Mesodermal cell (in vitro differentiated cells): ENCODE measurements at regions not wholly inside any gene's neighbourhood (a gene's known extent, or its start where the extent isn't known, plus 50 kb on each side); places are given as distances from the start of the nearest gene placed in this dataset.

Experiments
- H3K27ac ChIP-seq: 2 replicates; pipeline ENCODE4 v1.7.0; 2013; ENCODE audit warnings: mild to moderate bottlenecking, low read depth, low read length, moderate library complexity; ENCODE audit not compliant: severe bottlenecking
- H3K36me3 ChIP-seq: 2 replicates; pipeline ENCODE4 v1.7.1; 2013; ENCODE audit warnings: mild to moderate bottlenecking, low read length, moderate library complexity; ENCODE audit not compliant: control insufficient read depth, insufficient read depth
- H3K4me1 ChIP-seq: one replicate; pipeline ENCODE4 v1.7.1; 2013; ENCODE audit warnings: mild to moderate bottlenecking, low read length; ENCODE audit not compliant: insufficient read depth, control insufficient read depth, poor library complexity, severe bottlenecking
- H3K4me3 ChIP-seq: 2 replicates; pipeline ENCODE4 v1.7.0; 2013; ENCODE audit warnings: low read length, control low read depth, mild to moderate bottlenecking; ENCODE audit not compliant: insufficient read depth, poor library complexity, severe bottlenecking; ENCODE audit errors: extremely low read depth
- H3K9me3 ChIP-seq: 2 replicates; pipeline ENCODE4 v1.7.1; 2013; ENCODE audit warnings: mild to moderate bottlenecking, low read length, moderate library complexity; ENCODE audit not compliant: control insufficient read depth
- WGBS, 2 experiments: methylation state at CpG; one replicate each; pipeline ENCODE4 v1.1.5; 2013; ENCODE audit warnings: missing lambda C conversion rate in 2 of 2; ENCODE audit not compliant: insufficient coverage in 2 of 2; 5-methylcytosine and 5-hydroxymethylcytosine counted together

DNA sequence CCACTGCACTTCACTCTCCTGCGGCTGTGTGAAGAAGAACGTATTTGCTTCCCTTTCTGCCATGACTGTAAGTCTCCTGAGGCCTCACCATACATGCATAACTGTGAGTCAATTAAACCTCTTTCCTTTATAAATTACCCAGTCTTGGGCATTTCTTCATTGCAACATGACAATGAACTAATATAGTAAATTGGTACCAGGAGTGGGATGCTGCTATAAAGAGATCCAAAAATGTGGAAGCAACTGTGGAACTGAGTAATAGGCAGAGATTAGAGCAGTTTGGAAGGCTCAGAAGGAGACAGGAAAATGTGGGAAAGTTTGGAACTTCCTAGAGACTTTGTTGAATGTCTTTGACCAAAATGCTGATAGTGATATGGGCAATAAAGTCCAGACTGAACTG lies 1907.9 kb downstream of the MRPL39 start:
- Histone ChIP-seq H3K9me3 (peaks cover 15% of the 10 kb centered on the region), H3K4me3 (no peak overlapping the region), H3K36me3 (no peaks in the 10 kb centered on the region), H3K27ac (no peak overlapping the region), H3K4me1 (no peaks in the 10 kb centered on the region)
- WGBS, 2 experiments, result 84 to 100% methylated on average over 2 of the region's 2 CpGs

DNA sequence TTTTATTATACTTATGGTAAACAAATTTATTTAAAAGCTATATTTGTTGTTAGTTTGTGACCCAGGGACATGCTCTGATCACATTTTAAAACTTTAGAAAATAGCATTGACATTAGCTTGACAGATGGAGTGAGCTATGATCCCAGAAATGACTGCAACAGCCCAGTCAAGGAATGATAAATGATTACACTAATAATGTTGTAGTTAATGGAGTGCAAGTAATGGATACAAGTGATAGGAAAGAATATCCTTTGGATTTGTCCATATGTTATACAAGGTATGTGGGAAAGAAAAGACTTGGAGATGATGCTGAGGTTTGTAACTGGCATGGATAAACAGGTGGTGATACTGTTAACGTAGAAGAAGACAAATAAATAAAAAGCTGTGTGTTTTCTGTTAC lies 1908.7 kb downstream of the MRPL39 start:
- no peaks in the 10 kb centered on the region for H3K36me3 ChIP-seq
- H3K4me3 ChIP-seq, result no peak overlapping the region
- H3K4me1 ChIP-seq, result no peaks in the 10 kb centered on the region
- H3K9me3 ChIP-seq, result peaks cover 15% of the 10 kb centered on the region
- no peak overlapping the region for H3K27ac ChIP-seq
- WGBS, 2 experiments, result no CpG with 5 or more reads among the region's 1 CpG

DNA sequence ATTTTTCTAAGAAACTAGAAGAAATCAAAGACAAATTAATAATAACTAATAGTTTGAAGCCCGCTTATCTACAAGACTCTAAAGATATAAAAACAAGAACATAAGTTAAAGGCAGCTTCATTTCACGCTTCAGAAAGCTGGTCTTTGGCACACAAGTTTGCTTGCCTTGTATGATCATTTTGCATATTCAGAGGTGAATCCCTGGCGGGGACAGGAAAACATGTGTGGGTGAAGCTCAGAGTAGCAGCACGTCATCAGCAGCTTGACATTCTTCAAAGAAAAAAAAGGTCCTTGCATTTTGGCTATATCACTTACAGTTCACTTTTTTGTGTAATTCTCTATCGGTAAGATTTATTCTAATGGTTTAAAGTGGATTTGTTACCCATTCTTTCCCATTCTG lies 1911.8 kb downstream of the MRPL39 start:
- Histone ChIP-seq H3K36me3 (no peaks in the 10 kb centered on the region), H3K4me1 (no peaks in the 10 kb centered on the region), H3K9me3 (peaks cover 15% of the 10 kb centered on the region), H3K4me3 (no peak overlapping the region), H3K27ac (no peak overlapping the region)
- 75 to 86% methylated on average over 1 to 2 of the region's 5 CpGs for WGBS, 2 experiments

DNA sequence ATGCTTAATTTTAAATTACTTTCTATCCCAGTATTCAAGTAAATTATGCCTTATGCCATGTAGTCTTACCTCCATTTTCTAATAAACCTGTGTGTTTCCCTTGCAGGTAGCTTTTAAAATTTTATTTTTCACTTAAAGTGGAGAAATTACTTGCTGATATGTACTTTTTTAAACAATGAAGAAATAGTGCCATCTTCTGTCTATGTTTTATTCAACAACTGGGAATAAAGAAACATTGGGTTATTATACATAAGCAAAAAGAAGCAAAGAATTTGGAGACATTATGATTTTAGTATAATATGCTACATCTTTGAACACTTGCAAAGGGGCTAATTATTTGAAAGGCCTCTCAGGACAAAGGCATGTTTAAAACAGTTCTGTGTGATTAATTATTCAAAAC lies 1912.9 kb downstream of the MRPL39 start:
- Histone ChIP-seq H3K36me3 (no peaks in the 10 kb centered on the region), H3K4me1 (no peaks in the 10 kb centered on the region), H3K4me3 (no peak overlapping the region), H3K9me3 (peaks cover 6% of the 10 kb centered on the region), H3K27ac (no peak overlapping the region)

DNA sequence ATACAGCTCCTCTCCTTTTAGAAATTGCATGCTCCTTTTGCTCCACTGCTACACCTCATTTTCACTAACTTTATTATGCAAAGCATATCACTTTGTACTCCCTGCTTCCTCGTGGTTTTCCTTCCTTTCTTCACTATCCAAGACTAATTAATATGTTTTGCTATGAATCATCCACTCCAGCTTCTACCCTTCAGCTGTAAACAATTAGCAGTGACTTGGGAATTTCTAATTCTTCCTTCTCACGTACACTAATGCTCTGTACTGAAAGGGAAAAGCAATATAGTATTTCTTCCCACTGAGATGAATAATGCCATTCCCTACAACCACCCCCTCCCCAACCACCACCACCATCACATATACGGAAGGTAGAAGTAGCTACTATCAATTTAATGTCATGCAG lies 1917.0 kb downstream of the MRPL39 start:
- Histone ChIP-seq H3K27ac (no peak overlapping the region), H3K4me1 (no peaks in the 10 kb centered on the region), H3K9me3 (no peaks in the 10 kb centered on the region), H3K4me3 (no peak overlapping the region), H3K36me3 (no peaks in the 10 kb centered on the region)
- 60 to 83% methylated on average over 1 of the region's 3 CpGs for WGBS, 2 experiments

DNA sequence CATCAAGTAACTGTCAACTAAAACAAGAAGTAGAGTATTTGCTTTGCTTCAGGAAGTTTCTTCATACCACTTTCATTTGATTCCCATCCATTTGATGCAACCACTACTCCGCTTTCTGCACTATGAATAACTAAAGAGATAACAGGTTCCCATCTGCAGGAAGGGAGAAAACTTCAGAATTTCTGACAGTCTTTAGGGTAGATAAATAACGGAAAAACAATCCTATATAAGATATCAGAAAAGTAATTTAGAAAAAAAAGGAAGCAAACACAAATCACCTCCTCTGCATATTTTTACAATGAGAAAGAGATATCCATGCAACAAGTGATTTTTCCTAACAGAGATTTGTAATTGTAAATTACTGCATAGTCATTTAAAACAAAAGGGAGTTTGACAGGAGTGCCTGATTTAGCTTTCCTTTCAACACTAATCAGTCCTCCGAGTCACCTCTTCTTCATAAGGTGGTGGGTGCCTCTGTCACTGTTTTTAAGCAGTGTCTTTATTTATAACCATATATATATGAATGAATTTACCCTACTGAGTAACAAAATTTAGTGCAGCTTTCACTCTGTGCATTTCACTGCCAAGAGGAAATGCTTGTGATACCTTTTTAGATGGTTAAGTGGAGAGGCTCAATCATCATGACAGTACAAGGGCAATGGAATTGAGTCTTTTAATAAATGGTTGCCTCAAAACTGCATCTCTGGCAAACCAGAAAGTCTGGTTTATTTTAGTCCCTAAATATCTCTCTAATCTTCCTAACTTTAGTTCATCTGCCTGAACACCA lies 1920.4 kb downstream of the MRPL39 start:
- Histone ChIP-seq H3K27ac (no peak overlapping the region), H3K4me1 (no peaks in the 10 kb centered on the region), H3K9me3 (no peaks in the 10 kb centered on the region), H3K36me3 (no peaks in the 10 kb centered on the region), H3K4me3 (no peak overlapping the region)
- no CpG with 5 or more reads among the region's 3 CpGs for WGBS, 2 experiments

DNA sequence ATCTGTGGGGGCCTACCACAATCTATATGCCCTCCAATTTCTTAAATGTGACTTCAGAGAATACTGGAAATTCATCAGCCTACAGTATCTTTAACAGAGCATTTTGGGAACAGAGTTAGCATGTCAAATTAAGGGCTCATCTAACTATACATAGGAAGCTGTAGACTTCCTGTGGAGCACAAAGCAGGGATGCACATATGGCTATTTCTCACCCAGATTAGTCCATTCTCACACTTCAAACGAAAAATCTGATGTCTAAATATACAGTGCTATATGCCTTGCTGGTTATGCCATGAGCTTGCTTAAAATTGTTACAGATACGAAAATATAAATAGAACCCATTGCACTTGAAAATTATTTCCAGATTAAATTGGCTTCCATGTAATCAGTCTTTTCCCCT lies 1922.8 kb downstream of the MRPL39 start:
- Histone ChIP-seq H3K36me3 (no peaks in the 10 kb centered on the region), H3K4me3 (no peak overlapping the region), H3K27ac (no peak overlapping the region), H3K4me1 (no peaks in the 10 kb centered on the region), H3K9me3 (no peaks in the 10 kb centered on the region)
- WGBS, 2 experiments, result 83 to 88% methylated on average over 1 of the region's 2 CpGs

DNA sequence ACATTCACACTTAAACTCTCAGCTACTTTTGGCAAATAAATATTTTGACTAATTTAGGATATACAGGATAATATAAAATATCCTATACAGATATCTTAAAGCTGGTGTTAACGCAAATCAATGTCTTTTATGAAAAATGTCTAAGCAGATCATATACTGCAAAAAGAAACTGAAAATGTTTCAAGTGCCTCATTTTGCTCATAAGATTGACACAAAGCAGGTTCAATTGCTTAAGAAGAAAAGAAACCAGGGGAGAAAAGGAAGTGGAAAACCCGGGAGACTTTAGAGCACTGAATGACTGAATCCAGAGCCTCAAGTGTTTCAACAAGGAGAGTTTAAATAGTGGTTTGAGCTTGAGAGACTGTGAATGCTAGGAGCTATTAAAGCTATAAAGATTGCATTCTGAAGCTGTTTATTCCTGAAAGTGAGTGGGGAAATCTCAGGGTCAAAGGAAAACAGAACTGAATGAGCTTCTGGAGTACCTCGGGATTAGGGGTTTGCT lies 1943.0 kb downstream of the MRPL39 start:
- no peak overlapping the region for H3K4me3 ChIP-seq
- 73 to 83% methylated on average over 2 of the region's 3 CpGs for WGBS, 2 experiments
- H3K9me3 ChIP-seq, result no peaks in the 10 kb centered on the region
- no peak overlapping the region for H3K27ac ChIP-seq
- no peaks in the 10 kb centered on the region for H3K4me1 ChIP-seq
- no peaks in the 10 kb centered on the region for H3K36me3 ChIP-seq

DNA sequence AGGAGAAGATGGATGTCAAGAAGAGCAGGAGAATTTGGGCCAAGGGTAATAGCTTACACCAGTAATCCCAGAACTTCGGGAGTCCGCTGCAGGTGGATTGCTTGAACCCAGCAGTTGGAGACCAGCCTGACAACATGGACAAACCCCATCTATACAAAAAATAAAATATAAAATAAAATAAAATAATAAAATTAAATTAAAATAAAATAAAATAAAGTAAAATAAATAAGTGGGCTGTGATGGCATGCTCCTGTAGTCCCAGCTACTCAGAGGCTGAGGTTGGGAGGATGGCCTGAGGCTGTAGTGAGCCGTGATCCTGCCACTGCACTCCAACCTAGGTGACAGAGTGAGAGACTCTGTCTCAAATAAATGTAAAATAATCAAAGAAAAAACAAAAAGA lies 1946.7 kb downstream of the MRPL39 start:
- Histone ChIP-seq H3K4me3 (no peak overlapping the region), H3K36me3 (no peaks in the 10 kb centered on the region), H3K9me3 (no peaks in the 10 kb centered on the region), H3K27ac (no peak overlapping the region), H3K4me1 (no peaks in the 10 kb centered on the region)
- no CpG with 5 or more reads among the region's 3 CpGs for WGBS, 2 experiments

DNA sequence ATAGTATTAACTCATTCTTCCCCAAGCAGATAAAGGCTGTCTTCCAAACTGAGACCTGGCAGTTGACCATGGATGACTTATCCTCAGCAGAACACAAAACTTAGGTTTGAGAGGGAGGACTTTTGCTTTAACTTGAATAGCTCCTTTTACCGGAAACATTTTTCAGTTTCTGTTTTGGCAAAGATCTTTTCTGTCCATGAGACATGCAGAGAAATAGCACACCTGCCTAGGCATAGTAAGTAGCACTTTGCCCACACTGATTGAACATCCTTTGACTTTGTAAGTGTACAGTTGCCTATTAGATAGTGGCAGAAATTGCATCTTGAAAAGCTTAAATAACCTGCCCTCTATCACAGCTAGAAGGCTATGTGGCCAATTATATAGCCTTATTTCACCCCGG lies 1962.5 kb downstream of the MRPL39 start:
- Histone ChIP-seq H3K36me3 (no peaks in the 10 kb centered on the region), H3K9me3 (no peaks in the 10 kb centered on the region), H3K4me3 (no peak overlapping the region), H3K27ac (no peak overlapping the region), H3K4me1 (no peaks in the 10 kb centered on the region)
- 90% methylated on average over 1 of the region's 2 CpGs; no CpG with 5 or more reads in 1 of the 2 experiments for WGBS, 2 experiments

DNA sequence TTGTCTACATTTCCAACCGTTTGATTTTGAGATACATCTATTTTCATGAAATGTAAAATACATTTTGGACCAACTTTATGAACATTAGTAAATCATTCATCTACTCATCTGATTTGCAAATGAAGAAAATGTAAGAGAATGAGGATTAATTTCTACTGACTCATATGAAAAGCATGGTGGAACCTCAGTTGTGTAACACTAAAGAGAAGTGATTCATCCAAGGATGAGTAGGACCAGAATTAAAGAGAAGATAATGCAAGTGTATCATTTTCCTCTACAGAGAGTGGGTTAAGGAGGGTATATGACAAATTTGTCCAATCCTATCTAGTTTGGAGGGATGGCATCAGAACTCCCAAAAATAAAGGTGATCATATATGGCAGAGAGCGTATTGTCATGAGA lies 1967.6 kb downstream of the MRPL39 start:
- Histone ChIP-seq H3K36me3 (no peaks in the 10 kb centered on the region), H3K9me3 (no peaks in the 10 kb centered on the region), H3K4me1 (no peaks in the 10 kb centered on the region), H3K27ac (no peak overlapping the region), H3K4me3 (no peak overlapping the region)
- WGBS, 2 experiments, result 78 to 80% methylated on average over 1 of the region's 2 CpGs
